ENCODE measurements at regions not wholly inside any gene's neighbourhood (a gene's known extent, or its start where the extent isn't known, plus 50 kb on each side); places are given as distances from the start of the nearest gene placed in this dataset.

DNA sequence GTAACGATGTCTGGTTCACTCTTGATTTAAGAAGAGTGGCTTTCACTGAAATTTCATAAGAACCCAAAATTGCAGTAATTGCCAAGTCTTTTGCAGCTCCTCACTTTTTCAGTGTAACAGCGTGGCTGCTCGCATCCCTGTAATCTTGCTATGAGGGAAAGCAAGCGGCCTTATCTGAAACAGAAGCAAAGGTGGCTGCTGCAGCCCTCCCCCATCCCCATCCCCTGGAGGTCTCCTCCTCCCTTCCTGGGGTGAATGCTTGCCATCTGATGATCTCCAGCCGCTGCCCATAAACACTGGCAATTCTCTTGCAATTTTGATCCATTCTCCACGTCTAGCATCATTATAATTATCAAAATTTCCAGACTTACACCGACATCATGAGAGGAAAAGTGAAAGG, 182.5 kb upstream of the ASIC2 start:
- DNase-seq (ENCODE audit: low spot score): no peak

DNA sequence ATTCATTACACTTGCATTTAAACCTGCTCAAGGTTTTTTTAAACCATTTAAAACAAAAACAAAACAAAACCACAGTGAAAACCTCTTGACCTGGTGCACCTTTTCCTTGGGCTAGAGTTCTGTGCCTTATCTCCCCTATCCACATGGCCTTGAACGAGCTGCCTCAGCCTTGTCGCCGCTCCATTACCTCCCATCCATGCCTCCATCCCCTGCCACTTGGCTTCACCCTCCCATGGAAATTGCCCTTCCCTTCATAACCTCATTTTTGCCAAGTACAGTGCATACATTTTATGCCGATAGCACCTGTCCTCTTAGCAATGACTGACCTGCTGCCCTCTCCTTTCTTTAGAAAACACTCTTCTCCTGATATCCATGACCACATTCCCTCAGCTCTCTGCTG, 188.6 kb upstream of the ASIC2 start:
- DNase-seq (ENCODE audit: low spot score): no peak

DNA sequence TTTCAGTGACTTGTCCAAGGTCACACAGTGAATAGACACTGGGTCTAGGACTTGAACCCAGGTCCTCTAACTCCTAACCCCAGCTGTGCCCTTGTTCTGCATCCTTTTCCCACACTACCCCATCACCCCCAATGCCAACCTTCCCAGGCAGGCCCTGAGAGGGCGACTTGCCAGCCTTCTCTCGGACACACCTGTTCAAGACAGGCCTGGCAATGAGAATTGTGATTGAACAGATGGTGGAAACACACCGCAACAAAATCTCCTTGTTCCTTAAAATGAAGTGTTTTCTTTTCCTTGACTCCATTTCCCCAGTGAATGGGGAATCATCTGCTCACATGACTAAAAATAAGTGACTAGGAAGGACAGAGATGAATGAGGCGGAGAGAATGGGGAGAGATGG, 189.5 kb upstream of the ASIC2 start:
- no peak for DNase-seq (ENCODE audit: low spot score)

DNA sequence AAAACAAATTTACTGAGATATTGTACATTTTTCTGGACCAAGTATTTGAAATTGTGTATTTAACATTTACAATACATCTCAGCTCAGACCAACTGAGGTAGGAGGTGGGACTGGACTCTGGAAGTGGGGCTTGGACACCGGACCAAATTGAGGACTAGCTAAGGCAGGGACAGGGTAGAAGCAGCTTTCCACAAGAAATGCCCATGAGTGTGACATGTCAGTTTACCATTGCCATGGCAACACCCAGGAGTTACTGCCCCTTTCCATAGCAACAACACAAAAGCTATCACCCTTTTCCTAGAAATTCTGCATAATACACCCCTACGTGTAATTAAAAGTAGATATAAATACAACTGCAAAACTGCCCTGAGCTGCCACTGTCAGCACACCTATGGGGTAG, 191.5 kb upstream of the ASIC2 start:
- no peak for DNase-seq (ENCODE audit: low spot score)

DNA sequence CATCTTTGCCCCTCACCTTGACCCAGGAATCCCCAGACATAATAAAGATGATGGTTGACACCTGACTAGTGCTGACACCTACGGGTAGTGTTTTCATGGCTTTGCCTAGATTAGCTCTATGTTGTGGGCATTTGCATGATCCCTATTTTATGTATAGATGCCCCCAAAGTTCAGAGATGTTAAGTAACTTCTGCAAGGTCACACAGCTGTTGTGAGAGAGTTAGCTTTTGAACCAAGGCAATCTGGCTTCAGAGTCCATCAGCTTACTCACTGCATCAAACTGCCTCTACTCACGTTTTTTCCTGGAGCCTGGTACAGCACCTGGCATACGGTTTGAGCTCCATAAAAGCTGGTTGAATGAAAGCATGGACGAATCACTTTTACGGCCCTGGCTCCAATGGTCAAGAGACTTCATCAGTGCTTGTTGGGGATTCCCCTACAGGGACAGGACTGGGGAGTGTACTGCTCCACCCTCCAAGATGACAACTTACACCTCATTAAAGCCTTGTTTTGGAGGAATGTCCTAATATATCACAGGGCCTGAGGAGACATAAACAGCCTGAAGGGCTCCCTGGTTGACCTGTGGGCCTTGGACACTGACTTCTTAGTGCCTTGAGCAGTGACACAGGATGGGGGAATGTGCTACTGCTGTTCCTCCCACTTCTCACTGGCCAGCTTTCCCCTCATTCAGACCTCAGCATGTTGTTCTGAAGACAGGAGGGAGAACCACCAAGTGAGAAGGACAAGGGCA, 193.2 kb upstream of the ASIC2 start:
- DNase-seq (ENCODE audit: low spot score): no peak

DNA sequence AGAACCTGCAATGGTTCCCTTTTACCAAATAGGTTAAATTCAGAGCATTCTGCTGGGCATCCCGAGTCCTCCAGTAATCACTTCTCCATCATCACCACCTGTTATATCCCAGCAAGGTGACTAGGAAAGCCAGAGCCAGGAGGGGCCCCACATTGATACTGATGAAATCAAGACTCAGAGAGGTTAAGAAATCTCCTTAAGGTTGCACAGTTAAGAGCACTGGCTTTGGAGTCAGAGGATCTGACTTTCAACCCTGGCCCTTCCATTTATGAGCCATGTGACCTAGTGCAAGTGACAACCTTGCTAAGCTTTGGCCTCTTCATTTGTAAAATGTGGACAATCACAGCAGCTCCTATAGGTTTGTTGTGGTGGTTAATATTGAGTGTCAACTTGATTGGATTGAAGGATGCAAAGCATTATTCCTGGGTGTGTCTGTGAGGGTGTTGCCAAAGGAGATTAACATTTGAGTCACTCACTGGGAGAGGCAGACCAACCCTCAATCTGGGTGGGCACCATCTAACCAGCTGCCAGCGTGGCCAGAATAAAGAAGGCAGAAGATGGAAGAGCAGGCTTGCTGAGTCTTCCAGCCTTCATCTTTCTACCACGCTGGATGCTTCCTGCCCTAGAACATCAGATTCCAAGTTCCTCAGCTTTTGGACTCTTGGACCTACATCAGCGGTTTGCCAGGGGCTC, 194.2 kb upstream of the ASIC2 start:
- DNase-seq (ENCODE audit: low spot score): no peak

DNA sequence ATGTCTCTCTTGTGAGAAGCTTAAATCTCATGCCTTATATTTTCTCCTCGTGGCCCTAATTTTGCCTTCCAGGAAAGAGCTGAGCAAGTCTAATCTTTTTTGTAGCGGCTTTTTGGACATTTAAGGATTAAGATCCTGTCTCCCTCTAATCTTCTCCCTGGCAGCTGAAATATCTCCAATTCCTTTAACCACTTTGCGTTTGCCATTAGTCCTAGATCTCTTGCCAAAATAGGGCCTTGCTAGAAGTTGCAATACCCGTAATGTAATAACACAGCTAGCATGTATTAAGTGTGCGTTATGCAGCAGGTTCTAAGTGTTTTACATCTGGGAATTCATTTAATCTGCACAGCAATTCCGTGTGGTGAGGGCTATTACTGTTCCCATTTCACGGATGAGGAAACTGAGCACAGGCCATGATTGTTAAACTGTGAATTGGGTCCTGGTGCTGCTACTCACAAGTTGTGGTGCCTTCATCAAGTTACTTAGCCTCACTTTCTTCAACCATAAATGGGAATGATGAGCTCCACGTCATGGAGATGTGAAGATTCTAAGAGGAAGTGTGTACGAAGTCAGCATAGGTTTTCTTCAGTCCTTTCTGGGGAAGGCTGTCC, 198.9 kb upstream of the ASIC2 start:
- no peak for DNase-seq (ENCODE audit: low spot score)

DNA sequence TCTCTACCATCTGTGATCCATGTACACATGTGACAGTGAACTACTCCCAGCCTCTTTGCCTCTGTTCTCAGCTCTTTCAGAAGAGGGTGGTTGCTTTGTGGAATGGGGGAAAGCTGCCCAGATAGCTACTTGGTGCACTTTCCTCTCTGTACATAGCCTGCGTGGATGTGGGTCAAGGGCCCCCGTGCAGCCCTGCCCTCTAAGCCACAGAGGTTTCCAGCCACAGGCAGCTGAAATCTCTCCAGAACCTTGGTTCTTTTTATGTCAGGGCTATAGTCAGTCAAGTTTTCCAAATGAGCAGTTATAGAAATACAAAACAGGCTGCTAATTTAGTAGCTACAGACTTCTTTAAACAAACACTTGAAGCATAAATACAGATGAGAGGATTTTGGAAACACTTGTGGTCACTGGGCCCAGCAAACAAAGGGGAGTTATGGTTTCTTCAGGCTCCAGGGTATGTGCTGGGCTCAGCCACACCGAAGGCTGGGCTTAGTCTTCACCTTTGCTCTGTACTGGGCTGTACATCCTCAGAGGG, 199.7 kb upstream of the ASIC2 start:
- no peak for DNase-seq (ENCODE audit: low spot score)

DNA sequence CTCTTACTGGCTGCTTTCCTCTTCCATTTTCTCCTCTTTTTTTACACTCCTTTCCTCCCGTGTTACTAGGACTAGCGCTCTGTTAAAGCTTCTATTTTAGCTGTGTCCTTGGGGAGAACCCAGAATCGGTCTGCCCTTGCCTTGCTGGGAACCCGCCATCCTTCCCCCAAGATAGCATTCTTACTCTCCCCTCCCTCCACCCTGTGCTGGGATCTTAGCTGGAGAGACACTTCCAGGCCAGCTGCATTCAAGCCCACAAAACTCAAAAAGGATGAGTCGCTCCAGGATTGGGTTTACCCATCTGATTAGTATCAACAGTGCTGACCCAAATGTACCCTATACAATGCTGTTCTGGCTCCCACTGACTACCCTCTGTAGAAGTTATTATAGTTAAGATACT, 200.5 kb upstream of the ASIC2 start:
- no peak for DNase-seq (ENCODE audit: low spot score)

DNA sequence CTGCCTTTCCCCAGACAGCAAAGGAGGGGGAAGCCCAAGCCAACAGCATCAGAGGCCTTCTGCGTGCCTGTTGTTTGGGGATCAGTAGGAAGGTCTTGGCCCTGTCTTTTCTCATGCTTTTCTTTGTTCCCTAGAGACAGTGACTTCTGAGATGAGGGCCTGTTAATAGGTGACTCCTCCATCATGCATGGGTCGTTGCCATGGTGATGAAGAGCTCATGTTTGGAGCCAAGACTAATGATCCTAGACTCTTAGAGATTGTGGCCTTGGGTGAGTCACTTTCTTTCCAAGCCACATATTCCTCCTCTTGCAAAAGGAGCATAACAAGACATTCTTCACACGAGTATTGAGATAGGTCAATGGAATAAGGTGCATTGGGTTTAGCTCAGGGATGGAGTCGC, 201.1 kb upstream of the ASIC2 start:
- no peak for DNase-seq (ENCODE audit: low spot score)

DNA sequence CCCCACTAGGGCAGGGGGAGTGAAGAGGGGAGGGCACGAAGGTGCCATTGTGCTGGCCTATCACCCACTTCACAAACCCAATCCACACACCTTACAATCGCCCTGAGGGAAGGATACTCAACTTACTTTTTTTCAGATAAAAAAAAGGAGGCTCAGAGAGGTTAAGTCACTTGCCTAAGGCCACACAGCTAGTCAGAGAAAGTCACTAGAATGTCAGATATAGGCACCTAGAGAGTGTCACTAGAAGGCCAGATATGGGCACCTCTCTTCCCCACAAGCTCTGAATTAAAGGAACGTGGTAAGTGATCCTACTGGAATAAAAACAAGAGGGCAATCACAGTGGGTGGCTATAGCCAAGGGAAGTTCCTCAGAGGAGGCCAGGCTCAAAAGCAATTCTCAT, 204.5 kb upstream of the ASIC2 start:
- DNase-seq (ENCODE audit: low spot score): no peak

DNA sequence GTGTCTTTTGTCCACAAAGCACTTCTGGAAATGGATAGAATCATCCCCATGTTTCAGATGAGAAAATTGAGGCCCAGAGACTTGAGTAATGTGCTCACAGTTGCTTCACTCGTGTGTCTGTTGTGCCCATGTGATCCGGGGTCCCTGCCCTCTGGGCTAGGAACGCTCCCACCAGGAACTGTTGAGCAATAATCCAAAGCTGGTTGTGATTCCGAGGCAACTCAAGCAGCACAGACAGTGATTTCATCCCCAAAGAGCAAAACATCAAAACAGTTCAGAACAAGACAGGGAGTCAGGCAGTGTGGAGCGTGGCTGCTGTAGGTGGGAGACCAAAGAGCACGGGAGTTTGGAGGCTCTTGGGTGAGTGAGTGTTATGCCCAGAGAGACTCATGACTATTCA, 205.0 kb upstream of the ASIC2 start:
- DNase-seq (ENCODE audit: low spot score): no peak

DNA sequence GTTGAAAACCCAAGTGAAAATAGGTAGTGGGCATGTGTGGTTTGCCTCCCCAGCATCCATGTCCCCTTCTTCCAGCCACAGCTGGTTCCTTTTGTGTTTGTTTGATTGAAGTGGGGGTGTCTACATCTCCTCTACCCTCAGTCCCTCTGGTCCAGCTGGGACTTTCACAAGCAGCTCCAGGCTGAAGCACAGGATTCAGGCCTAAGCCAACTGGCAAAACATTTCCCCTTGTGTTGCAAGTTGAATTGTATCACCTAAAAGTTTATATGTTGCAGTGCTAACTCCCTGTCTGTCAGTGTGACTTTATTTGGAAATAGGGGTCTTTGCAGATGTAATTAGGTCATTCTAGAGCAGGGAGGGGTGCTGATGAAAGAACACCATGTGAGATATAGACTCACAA, 205.9 kb upstream of the ASIC2 start:
- no peak for DNase-seq (ENCODE audit: low spot score)

DNA sequence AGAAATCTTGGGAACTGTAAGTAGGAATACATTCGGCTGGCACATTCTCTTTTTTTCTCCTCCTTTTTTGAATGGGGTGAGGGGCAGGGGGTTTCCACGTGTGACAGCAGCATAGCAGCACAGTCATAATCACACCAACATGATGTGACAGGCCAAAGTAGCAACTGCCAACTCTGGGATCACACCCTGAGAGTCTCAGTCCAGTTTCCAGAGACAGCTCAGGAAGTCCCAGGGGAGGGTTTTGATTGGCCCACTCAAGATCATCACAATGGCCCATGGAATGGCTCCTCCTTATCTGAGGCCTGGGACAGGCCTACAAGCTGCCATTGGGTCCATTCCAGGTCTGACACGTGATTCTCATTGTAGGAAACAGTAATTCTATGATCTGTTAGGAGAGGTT, 207.1 kb upstream of the ASIC2 start:
- no peak for DNase-seq (ENCODE audit: low spot score)

DNA sequence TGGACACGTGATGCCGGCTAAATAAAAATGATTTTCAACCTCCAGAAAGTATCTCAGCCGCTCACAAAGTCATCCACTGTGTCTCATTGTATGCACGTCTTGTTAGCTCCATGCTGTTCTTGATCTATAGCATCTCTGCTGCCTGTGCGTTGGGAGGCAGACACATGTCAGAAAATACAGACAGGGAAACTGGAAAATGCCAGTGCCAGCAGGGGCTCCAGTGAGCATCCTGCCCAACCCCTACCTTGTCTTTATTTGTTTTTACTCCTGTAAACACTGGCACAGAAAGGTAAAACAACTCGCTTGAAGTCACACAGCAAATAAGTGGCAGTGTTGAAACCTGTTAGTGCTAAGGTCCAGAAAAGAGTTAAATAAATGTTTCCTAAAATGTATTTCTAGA, 208.1 kb upstream of the ASIC2 start:
- no peak for DNase-seq (ENCODE audit: low spot score)

DNA sequence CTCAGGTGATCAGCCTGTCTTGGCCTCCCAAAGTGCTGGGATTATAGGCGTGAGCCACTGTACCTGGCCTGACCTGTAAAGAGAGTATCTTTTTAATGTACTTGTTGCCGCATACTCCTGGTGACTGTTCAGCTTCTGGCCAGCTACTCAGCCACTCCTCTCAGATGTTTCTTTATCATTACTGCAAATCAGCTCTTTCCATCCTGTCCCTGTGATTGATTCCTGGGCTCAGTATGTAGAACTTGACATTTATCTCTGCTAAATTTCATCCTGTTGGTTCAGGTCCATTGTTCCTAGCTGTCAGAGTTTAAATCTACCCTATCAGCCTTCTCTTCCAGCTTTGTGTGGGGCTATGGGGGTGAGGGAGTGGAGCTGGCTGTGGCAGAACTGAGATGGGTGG, 211.5 kb upstream of the ASIC2 start:
- DNase-seq (ENCODE audit: low spot score): no peak

DNA sequence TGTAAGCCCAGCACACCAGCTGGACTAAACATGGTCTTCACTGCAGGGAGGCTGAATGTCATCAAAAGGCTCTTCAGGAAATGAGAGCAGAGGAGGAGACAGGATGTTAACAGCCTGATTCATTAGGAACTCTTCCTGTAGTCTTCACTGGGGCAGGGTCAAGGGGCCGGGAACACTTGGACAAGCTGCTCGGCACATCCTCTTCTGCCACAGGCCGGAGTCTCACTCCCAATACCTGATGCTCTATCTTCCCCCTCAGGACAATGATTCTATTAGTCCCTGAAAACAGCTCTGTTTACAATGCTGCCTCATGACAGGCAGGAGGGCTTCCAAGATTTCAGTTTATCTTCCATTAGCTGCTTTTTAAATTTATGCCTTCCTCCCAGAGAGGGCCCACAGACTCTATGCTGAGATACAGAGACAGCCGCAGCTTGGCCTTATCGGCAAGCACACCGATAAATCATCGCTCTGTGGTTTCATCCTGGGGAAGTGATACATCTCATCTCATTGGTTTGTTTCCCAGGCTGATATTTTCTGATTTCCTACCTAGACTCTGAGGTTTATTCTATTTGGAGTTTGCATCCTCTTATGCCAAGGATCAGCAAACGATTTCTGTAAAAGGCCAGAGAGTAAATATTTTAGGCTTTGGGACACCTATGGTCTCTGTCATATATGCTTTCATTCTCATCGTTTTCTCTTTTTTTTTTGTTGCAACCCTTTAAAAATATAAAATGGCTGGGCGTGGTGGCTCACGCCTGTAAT, 214.0 kb upstream of the ASIC2 start:
- DNase-seq (ENCODE audit: low spot score): no peak

DNA sequence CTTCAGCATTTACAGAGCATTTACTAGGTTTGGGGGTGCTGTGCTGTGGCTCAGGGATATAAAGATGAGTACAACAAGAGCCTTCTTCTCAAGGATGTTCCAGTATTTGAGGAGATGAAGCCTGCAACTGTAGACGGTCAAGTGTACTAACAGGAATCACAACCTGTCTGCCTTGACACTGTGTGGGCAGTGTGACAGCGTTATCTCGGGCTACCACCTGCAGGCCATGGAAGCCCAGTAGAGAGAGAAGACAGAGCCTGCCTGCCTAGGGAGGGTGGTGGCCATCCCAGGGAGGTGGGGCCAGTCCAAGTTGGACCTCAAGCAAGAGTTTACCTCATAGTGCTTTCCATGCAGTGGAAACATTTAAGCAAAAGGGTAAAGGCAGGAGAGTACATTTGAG, 215.1 kb upstream of the ASIC2 start:
- no peak for DNase-seq (ENCODE audit: low spot score)

DNA sequence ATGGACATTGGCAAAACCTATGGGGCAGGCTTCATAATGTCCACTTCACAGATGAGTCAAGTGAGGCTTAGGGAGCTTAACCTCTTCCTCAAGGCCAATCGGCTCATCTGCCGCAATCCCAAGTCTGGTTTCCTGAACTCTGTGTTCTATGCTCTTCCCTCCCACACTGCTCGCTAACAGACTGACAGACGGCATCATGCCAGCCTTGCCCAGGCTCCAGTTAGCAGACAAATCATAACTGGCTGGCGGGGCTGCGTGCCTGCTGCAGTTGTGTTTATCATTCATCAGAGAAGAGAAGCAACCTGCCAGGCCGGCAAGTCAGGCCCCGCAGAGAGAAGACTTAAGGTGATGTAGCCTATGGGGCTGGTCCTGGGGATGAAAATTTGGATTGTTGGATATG, 216.2 kb upstream of the ASIC2 start:
- no peak for DNase-seq (ENCODE audit: low spot score)

DNA sequence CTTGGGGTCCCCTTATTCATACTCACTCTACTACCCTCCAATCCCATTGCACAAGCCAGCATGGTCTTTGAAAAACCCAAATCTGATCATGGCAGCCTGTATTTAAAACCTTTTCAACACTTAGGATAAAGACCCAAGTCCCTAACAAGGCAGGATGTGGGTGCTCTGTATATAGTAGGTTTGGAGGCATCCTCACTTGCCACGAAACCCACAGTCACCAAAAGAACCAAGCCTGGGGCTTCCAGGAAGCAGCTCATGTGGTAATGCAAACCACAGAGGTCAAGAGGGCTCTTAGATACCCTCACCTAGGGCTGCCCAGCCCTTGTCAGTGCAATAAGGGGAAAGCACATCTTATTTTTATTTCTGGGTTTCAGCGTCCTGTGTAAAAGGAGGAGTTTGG, 218.6 kb upstream of the ASIC2 start:
- no peak for DNase-seq (ENCODE audit: low spot score)

DNA sequence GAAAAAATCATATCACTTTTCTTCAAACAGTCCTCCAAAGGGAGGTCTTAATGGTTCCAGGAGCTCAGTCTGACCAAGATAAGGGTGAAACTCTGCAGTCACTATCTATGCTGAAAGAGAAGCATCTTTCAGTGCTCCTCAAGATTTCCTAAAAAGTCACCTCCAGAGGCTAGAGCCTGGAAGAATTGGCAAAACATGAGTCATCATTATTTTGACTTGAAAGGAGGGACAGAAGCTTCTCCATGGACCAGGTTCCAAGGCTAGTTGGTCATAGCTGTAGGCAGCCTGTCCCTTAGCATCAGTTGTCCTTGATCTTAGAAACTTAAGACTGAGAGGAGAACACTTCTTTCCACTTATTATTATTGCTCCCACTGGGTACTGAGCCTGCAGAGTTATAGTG, 219.0 kb upstream of the ASIC2 start:
- no peak for DNase-seq (ENCODE audit: low spot score)

DNA sequence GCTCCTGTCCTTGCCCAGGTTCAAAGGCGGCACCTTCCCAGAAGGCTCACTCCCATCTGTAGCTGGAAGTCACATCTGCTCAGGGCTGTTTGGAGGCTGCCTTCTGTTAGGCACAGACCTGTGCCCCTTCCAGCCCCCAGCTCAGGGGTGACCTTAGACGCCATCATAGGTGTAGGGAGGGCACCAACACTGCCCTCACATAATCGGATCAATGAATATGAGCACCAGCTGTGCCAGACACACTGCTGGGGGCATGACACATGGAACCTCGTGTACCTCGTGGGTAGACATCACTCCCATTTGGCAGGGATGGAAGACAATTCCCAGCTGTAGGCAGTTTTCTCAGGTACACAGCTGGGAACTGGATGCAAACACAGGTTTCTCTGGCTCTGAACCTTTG, 220.7 kb upstream of the ASIC2 start:
- no peak for DNase-seq (ENCODE audit: low spot score)

DNA sequence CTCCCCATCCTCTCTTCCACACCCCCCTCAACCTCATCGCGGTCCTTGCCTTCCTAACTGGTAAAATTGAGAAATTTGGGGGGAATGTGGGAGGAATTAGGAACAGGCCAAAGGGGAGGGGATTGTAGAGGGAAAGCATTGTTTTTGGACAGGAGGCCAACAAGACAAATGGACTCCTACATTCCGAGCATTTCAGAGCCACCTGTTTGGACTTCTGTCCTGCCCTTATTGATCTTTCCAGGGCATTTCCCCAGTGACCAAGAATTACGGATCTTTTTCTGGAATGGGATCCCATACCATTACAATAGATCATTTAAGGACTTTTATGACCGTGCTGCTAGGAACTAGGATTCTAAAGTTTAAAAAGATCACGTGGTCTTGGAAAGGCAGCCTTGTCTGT, 221.3 kb upstream of the ASIC2 start:
- no peak for DNase-seq (ENCODE audit: low spot score)

Data from SW480 (cell line).